GM21717 (cell line): ENCODE measurements at regions not wholly inside any gene's neighbourhood (a gene's known extent, or its start where the extent isn't known, plus 50 kb on each side); places are given as distances from the start of the nearest gene placed in this dataset.
"Not testable (repeated sequence)": the region's sequence is repeated elsewhere in the genome, so short reads cannot be mapped to it uniquely, and the experiment has no call there.

Experiments used
- ATAC-seq: cut with Tn5 transposase; IDR thresholded peaks from one replicate; pipeline ENCODE4 v1.9.1; 2021; ENCODE audit warnings: mild to moderate bottlenecking, moderate library complexity; ENCODE audit not compliant: unreplicated experiment

DNA sequence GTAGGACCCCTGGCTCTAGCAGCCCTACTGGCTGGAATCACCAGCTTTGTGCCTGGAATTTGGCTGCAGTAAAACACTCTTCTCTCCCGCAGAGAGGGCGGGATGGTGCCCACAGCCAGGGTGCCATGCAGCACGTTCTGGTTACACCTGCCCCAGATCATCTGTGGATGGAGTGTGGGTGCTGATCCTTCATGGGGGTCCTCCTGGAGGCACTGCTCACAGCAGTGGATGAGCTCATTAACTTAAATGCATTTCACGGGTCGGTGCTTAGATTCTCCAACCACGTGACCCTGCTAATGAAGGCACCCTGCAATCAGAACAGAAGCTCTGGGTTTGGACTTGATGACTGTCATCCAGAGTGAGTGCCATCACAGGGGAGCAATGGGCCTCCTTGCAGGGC lies 138.6 kb upstream of the AFDN start:
- ATAC-seq = no peak

DNA sequence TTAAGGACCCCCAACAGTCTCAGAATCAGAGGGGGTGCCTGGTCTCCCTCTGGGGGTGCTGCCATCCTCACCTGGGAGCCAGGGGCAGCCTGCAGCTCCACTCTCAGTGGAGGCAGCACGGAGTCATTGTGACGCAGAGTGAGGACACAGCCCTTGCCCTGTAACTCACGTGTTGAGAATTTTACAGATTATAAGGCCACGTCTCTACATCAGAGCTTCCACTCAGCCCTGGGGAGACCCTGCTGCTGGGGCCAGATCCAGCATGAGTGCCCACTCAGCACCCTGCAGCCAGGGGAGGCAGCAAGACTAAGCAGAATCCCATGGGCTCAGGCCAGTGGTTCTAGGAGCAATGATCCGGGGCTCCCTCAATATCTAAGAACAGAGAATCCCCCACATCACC lies 137.4 kb upstream of the AFDN start:
- no peak for ATAC-seq

DNA sequence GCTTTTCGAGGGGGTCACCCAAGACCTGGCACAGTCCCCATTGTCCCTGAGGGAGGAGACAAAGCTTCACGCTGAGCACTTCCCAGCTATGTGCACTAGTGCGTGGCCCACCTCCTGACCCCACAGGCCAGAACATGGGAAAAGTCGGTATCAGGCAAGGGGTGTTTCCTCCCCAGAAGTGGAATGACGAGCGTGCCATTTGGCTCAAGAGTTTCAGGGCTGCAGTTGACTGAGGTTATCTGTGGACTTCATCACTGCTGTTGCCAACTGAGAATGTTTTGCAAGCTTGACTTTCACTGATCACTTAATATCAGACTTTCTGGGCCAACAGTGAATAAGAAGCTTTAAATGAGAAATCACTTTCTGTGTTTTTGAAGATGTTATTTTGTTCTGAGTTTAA lies 137.0 kb upstream of the AFDN start:
- ATAC-seq = no peak

DNA sequence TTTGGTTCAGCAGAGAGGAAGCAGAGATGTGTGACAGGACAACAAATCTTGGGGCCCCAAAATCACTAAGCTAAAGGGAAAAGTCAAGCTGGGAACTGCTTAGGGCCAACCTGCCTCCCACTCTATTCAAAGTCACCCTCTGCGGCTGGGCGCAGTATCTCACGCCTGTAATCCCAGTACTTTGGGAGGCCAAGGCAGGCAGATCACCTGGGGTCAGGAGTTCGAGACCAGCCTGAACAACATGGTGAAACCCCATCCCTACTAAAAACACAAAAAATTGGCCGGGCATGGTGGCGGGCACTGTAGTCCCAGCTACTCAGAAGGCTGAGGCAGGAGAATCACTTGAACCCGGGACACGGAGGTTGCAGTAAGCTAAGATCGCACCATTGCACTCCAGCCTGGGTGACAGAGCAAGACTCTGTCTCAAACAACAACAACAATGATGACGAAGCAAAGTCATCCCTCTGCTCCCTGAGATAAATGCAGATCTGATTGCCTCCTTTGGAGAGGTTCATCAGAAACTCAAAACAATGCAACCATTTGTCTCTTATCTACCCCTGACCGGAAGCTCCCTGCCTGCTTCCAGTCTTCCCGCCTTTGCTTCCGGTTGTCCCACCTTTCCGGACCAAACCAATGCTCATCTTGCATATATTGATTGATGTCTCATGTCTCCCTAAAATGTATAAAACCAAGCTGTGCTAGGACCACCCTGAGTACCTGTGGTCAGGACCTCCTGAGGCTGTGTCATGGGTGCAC lies 136.4 kb upstream of the AFDN start:
- not testable (repeated sequence) for ATAC-seq

DNA sequence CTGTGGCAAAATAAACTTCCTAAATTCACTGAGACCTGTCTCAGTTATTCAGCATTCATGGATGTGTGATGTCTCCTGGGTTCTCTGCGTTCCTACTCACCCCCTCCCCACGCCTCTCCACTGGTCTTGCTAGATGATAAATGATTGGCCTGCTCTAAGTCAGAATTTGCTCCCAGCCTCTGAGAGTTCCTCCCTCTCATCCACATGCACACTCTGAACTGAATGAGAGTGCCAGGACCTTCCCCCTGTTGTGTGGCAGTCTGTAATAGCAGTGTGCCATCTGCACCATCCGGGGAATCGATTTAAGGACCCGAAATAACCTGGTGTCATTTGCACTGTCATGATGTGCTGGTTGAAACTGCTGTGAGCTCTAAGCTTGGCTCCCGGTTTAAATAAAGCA lies 135.8 kb upstream of the AFDN start:
- no peak for ATAC-seq

DNA sequence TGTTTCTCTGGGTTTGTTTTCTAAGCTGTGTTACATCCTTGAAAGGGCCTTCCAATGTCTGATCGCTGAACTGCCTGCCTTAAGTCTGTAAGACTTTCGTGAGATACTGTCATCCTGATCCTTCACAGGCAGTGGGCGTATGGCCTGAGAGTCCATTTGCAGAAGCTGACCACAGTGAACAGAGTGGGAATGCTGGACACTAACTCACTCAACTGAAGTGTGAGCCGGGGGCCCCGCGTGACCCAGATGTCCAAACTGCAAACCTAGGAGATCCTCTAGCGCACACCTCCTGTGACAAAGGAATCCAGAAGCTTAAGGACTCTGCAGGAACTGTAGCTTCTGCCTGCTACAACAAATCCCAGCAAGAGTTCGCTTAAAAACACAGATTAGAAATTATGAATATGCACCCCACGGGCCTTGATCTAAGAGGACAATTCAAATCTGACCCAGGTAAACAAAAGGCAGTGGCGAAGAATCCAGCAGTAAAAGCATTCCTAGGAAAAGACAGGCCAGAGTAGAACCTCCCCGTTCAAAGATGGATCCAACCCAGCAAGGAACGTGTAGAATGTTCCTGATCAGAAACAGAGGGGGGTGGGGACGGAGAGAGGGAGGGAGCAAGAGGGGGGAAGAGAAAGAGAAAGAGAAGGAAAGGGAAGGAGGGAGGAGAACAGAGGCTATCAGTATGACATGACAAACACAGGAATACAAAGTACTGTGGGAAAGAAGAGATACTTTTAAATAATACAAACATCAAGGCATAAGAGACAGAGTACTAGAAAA lies 135.0 kb upstream of the AFDN start:
- ATAC-seq = no peak

DNA sequence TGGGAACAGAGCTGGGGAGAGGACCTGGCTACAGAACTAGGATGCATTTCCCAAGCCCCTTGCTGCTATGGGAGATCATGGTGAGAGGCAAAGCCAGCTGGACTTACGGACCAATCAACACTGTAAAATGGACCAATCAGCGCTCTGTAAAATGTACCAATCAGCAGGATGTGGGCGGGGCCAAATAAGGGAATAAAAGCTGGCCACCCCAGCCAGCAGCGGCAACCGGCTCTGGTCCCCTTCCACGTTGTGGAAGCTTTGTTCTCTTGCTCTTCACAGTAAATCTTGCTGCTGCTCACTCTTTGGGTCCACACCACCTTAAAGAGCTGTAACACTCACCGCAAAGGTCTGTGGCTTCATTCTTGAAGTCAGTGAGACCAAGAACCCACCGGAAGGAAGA lies 133.2 kb upstream of the AFDN start:
- not testable (repeated sequence) for ATAC-seq

DNA sequence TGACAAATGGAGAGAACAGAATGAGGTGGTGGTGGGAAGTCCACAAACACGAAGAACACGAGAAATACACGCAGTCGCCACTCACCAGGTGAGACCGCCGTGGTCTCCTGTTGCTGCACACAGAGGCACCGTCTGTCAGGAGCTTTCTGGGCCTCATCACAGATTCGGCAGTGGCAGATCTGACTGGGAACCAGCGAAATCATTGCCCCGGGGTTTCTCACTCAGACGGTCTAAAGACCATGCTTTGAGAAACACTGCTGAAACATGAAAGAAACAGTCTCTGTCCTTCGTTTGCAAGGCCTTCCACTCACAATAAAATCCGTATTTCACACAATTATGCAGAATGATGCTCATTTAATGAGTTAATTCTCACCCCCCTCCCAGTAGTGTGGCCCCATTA lies 130.9 kb upstream of the AFDN start:
- no peak for ATAC-seq

DNA sequence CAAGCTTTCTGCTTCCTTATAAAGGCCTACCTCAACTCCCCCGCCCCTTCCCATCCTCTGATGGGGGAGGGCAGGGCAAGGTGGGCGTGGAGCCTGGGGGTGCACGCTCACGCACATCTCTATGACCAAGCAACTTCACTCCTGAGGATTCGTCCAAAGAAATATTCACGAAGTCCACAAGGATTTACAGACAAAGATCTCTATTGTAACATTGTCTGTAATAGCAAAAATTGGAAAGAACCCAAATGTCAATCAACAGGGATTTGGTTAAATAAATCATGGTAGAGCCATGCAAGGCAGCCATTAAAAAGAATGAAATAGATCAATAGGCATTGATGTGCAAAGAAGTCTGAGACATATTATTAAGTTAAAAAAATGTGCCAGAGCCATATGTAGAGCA lies 130.4 kb upstream of the AFDN start:
- no peak for ATAC-seq

DNA sequence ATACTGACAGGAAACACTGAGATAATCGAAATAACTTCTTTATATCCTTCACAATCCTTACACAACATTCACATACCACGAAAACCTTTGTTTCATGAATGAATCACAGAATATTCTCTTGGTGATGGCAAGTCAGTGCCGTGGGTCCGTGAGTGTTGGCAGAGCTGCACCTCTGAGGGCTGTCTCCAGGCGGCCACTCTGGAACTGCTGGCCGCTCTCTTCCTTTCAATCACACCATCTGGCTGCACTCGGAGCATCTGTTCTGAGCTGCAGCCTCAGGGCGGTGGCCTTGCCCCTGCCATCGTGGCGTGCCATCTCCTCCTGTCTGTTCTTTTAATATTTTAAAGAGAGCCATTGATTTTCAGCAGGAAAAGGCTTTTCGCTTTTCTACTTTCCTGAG lies 129.4 kb upstream of the AFDN start:
- no peak for ATAC-seq

DNA sequence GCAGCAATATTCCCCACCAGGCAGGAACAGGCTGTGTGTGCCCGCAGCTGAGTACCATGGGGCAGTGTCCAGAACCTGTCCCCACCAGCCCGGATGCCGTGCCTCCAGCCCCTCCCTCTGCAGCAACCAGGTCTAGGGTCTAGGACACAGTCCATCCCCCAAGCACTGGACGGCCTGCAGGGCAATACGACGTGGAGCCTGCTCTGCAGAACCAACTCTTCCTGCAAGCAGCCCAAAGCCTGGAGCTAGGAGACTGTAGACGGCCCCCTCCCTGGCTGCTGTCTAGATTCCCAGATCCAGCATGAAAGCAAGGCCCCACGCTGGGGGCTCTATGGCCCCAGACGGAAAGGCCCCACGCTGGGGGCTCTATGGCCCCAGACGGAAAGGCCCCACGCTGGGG lies 128.2 kb upstream of the AFDN start:
- no peak for ATAC-seq

DNA sequence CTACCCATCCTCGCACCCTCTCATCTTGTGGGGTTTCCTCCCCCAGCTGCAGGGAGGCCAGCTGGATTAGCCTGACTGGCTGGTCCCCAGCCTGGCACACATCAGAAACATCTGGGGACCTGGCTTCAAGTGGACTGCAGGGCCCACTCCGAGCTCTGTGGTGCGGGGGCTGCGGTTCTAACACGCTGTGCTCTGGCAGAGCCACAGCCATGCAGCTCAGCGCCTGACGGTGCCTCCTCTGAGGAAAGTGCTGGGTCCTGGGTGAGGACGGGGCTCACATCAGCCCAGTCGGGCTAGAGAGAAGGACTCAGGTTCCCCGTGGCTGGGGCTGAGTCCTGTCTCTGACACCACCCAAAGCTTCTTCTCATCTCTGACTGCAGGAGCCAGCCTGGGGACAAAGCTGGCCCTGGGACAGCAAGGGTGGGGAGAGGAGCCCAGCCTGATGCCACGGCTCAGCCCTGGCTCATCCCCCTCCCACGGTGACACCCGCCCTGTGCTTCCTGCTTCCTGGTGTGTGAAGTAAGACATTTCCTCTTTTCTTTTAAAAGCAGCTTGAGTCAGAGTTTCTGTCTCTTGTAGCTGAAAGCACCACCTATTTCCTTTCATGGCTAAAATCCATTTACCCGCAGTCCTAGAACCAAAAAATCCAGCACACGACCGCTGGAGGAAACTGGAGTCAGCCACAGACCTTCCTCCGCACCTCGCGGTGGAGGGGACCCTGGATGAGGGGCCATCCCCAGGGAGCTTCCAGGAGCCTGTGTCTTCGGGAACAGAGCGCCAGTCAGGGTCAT lies 127.4 kb upstream of the AFDN start:
- peak; percentile 94 for ATAC-seq

DNA sequence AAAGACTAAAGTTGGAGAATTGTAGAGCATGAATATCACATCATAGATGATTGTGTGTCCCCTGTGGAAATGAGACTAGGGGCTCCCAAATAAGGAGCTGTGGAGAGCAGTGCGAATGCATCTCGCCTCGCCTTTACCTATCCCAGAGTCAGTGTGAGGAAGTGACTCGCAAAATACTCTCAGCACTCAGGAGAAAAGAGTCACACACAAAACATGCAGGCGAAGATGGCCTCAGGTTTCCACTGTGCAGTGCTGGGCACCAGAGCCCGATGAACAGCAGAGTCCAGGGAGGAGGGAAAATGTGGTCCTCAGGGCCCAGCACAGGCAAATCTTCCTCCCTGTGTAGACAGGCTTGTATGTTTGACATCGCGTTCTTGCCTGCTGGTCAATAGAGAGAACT lies 126.5 kb upstream of the AFDN start:
- no peak for ATAC-seq

DNA sequence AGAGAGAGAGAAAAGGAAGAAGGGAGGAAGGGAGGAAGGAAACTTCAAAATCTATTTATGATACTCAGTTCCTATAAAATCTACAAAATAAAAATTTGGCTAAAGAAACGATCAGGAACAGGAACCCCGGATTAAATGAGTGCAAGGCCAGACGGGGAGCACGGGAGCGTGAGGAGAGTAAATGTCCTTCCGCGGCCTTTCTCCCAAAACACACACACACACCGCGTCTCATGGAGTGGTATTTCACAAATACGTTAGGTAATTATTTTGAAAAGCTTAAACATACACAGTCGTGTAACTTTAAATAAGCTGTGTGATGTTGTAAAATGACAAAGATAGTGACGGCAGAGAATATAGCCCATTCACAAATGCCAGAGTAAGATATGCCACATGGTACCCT lies 125.7 kb upstream of the AFDN start:
- no peak for ATAC-seq

DNA sequence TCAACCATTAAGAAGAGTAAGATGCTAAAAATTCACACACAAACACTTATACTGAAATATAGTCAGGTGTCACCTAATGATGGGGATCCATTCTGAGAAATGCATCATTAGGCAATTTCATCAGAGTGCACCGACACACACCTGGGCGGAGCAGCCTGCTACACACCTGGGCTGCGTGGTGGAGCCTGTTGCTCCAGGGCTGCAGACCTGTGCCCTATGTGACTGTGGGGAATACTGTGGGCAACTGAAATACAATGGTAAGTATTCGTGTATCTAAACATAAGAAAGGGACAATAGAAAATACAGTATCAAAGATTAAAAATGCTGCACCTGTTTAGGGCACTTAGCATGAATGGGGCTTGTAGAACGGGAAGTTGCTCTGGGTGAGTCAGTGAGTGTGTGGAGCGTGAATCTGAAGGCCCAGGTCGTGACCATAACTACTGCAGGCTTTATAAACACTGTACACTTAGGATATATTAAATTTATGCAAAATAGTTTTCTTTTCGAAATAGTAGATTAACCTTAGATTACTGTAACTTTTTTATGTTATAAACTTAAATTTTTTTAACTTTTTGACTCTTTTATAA lies 124.4 kb upstream of the AFDN start:
- ATAC-seq = no peak

DNA sequence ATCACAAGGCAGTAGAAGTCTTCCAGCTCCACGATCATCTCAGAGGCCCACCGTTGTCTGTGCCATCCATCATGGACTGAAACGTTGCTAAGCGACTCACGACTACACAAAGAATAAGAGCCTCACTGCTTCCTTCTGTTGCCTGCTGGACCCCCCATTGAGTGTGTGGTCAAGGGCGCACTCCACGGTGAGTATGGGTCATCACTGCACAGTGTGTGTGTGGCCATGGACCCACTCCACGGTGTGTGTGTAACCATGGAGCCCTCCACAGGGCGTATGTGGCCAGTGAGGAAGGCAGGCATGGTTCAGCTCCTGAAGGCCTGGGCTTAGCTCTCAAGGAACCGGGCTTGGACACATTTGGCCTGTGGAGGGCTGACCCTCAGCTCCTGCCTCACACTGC lies 123.4 kb upstream of the AFDN start:
- ATAC-seq = no peak

DNA sequence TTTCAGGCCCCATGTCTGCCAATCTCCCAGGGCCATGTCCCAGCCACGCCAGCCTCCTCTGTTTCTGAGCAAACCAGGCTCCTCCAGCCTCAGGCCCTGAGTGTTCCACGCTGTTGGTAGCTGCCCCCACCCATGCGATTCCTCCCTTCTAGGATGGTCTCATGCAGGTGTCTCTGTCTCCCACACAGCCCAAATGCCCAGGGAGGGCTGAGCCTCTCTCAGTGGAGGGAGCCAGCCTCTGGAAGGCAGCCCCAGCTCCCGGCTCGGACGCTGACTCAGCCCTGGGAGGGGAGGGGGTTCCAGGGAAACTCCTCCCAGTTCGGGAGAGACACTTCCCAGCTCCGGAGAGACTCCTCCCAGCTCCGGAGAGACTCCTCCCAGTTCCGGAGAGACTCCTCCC lies 122.9 kb upstream of the AFDN start:
- ATAC-seq = no peak

DNA sequence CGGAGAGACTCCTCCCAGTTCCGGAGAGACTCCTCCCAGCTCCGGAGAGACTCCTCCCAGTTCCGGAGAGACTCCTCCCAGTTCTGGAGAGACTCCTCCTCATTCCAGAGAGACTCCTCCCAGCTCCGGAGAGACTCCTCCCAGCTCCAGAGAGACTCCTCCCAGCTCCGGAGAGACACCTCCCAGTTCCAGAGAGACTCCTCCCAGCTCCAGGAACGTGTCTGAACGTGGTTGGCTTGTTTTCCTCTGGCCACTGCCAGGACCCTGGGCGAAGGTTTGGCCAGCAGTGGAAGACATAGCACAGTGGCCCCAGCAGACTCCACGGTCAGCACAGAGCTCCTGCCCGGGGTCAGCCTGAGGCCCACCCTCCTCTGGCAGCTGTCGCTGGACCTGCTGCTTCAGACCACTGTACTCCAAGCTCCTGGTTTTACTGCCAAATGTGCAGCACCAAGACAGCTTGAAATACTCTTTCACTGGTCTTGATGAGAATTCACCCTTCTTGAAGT lies 122.3 kb upstream of the AFDN start:
- ATAC-seq = no peak

DNA sequence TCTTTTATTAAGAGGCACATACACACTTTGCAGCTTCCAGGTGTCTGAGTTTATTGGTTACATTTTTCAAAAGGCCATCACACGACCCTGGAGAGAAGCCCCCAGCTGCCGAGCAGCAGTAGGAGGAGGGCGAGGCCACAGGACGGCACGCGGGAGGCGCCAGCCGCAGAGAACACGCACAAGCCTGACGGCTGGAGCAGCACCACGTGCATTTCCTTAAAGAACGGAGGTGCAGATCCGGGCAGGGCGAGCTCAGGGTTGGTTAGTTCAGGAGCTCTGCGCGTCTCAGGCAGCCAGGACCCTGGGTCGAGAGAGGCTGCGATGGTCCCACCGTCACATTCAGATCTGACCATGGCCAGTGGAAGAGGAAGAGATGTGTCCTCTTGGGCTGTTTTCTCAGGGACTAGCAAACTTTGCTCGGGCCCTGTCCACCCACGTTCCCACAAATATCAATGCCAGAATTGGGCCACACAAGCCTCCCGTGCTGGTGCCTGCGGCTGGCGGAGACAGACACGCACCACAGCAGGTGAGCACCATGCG lies 121.4 kb upstream of the AFDN start:
- no peak for ATAC-seq

DNA sequence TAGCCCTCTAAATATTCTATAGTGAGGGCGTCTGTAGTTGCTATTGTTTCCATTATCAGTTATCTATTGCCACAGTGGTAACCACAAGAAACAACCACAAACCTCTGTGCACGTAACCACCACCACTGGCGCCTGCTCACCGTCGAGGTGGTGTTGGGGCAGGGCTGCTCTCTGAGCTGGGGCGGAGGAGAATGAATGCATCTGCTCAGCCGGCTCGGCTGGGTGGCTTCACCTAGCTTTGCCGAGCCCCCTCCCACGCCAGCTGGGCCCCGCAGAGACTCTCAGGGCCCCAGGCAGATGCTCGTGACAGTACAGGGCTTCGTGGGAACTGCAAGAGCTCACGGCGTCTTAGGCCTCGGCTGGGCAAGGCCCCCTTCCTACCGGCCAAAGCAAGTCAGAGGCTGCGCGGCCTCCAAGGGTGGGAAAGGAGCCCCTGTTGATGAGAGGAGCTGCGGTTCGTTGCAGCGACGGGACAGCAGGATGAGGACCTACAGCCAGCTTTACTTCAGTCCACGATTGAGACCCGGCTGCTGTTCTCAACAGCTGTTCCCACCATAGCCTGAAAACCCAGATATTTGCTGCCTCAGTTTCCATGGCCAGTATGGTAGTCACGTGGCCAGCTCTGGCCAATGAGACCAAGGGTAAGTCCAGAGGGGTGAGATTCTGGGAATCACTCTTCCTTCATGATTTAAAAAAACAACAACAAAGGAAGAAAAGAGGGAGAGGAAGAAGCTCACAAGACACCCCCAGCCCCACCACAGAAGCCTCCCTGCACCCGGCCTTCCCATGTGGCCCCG lies 120.2 kb upstream of the AFDN start:
- peak; percentile 97 for ATAC-seq
